CD4-positive, alpha-beta T cell (primary cell): ENCODE measurements at regions not wholly inside any gene's neighbourhood (a gene's known extent, or its start where the extent isn't known, plus 50 kb on each side); places are given as distances from the start of the nearest gene placed in this dataset.

Source experiments
- ATAC-seq: fragments of 200-7000 bp; cut with Tn5 transposase; one replicate; pipeline ENCODE4 v1.10.0; 2022; ENCODE audit warnings: mild to moderate bottlenecking; ENCODE audit not compliant: poor library complexity
- CTCF ChIA-PET: fragments of 350-600 bp; sonication (Branson Sonifier 250); formaldehyde crosslinking; loops from one replicate; lab custom pipeline; 2021; ENCODE audit warnings: antibody characterized with exemption, inconsistent platforms; lab: Charles Lee
- POLR2A ChIA-PET: fragments of 350-600 bp; sonication (Branson Sonifier 250); formaldehyde crosslinking; loops from one replicate; lab custom pipeline; 2021; ENCODE audit warnings: antibody characterized with exemption, inconsistent platforms; lab: Charles Lee
- DNase-seq, 14 experiments: peaks; one replicate each; pipeline ENCODE4 v3.0.0-alpha.2; 2013 to 2020; ENCODE audit warnings: mixed read lengths in 2 of 14
- H3K27ac ChIP-seq, 2 donors: one replicate each; pipeline versions ENCODE4 v1.5.1 to v1.7.0; 2013; ENCODE audit warnings: low read length in 2 of 2, low read depth in 1 of 2, mild to moderate bottlenecking in 1 of 2
- H3K27me3 ChIP-seq, 2 experiments: 1 replicate in 1 of 2; 2 replicates in 1 of 2; pipeline versions ENCODE4 v1.6.1 to v1.7.0; 2013; ENCODE audit warnings: low read length in 2 of 2, control low read depth in 1 of 2, mild to moderate bottlenecking in 1 of 2, moderate library complexity in 1 of 2; ENCODE audit not compliant: insufficient read depth in 2 of 2, control insufficient read depth in 1 of 2
- H3K36me3 ChIP-seq: one replicate; pipeline ENCODE4 v1.6.1; 2013; ENCODE audit warnings: low read length, control low read depth; ENCODE audit not compliant: insufficient read depth
- H3K4me1 ChIP-seq: one replicate; pipeline ENCODE4 v1.6.1; 2013; ENCODE audit warnings: low read length, control low read depth; ENCODE audit not compliant: insufficient read depth
- H3K4me3 ChIP-seq: one replicate; pipeline ENCODE4 v1.5.1; 2013; ENCODE audit warnings: mild to moderate bottlenecking, low read length, moderate library complexity
- H3K9me3 ChIP-seq, 2 experiments: 1 replicate in 1 of 2; 2 replicates in 1 of 2; pipeline versions ENCODE4 v1.6.1 to v1.7.0; 2013; ENCODE audit warnings: low read length in 2 of 2, mild to moderate bottlenecking in 2 of 2, control low read depth in 1 of 2, moderate library complexity in 1 of 2; ENCODE audit not compliant: control insufficient read depth in 1 of 2, insufficient read depth in 1 of 2
- H3K27ac Mint-ChIP-seq: one replicate; pipeline ENCODE4 v1.8.0; 2020; ENCODE audit warnings: mixed read lengths
- H3K27me3 Mint-ChIP-seq: one replicate; pipeline ENCODE4 v1.8.0; 2021; ENCODE audit warnings: mixed read lengths
- H3K36me3 Mint-ChIP-seq: one replicate; pipeline ENCODE4 v1.8.0; 2021; ENCODE audit warnings: low read depth, mixed read lengths
- H3K4me1 Mint-ChIP-seq: one replicate; pipeline ENCODE4 v1.8.0; 2021; ENCODE audit warnings: low read depth, mixed read lengths
- H3K4me3 Mint-ChIP-seq: one replicate; pipeline ENCODE4 v1.8.0; 2020; ENCODE audit warnings: mild to moderate bottlenecking, mixed read lengths
- H3K9me3 Mint-ChIP-seq: one replicate; pipeline ENCODE4 v1.8.0; 2020; ENCODE audit warnings: mixed read lengths
- intact Hi-C, 2 experiments: fragments of 100-400 bp; cut with DNase I in 1 of 2; cut with micrococcal nuclease in 1 of 2; formaldehyde crosslinking; loops; one replicate each; pipeline versions ENCODE4 v1.15.1 to v1.9.0; 2023 to 2025; cut with DNase I, micrococcal nuclease
- TF ChIP-seq, protein P1 (sequence below): fragments of 200-600 bp; IDR thresholded peaks from one replicate; pipeline ENCODE4 v1.8.0; 2022; ENCODE audit warnings: antibody characterized with exemption, mild to moderate bottlenecking

- ChIA-PET POLR2A (no interaction called here), CTCF (no interaction called here)
- Histone ChIP-seq H3K27ac (no peak overlapping the region), H3K4me3 (no peak overlapping the region), H3K4me1 (no peaks in the 10 kb centered on the region), H3K36me3 (no peaks in the 10 kb centered on the region), H3K9me3 (peaks cover 0 to 5% of the 10 kb centered on the region in 2 experiments), H3K27me3 (peaks cover 0 to 2% of the 10 kb centered on the region in 2 experiments)
- TF ChIP-seq, protein P1, sequence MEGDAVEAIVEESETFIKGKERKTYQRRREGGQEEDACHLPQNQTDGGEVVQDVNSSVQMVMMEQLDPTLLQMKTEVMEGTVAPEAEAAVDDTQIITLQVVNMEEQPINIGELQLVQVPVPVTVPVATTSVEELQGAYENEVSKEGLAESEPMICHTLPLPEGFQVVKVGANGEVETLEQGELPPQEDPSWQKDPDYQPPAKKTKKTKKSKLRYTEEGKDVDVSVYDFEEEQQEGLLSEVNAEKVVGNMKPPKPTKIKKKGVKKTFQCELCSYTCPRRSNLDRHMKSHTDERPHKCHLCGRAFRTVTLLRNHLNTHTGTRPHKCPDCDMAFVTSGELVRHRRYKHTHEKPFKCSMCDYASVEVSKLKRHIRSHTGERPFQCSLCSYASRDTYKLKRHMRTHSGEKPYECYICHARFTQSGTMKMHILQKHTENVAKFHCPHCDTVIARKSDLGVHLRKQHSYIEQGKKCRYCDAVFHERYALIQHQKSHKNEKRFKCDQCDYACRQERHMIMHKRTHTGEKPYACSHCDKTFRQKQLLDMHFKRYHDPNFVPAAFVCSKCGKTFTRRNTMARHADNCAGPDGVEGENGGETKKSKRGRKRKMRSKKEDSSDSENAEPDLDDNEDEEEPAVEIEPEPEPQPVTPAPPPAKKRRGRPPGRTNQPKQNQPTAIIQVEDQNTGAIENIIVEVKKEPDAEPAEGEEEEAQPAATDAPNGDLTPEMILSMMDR = no peak
- Mint-ChIP-seq H3K27ac (no peak overlapping the region), H3K36me3 (no peaks in the 10 kb centered on the region), H3K4me3 (no peak overlapping the region), H3K27me3 (peaks cover 38% of the 10 kb centered on the region), H3K4me1 (no peaks in the 10 kb centered on the region), H3K9me3 (peaks cover 3% of the 10 kb centered on the region)
- ATAC-seq = no peak
- DNase-seq = peak in 1 of 14 experiments; percentile 12
- intact Hi-C loops = no loop called here
These were observed 176.4 kb upstream of the CST7 start for GRCh38 chr20:24772667-24773066.

- Histone ChIP-seq H3K9me3 (peaks cover 0 to 5% of the 10 kb centered on the region in 2 experiments), H3K27ac (no peak overlapping the region), H3K36me3 (no peaks in the 10 kb centered on the region), H3K4me1 (no peaks in the 10 kb centered on the region), H3K27me3 (peaks cover 0 to 2% of the 10 kb centered on the region in 2 experiments), H3K4me3 (no peak overlapping the region)
- Mint-ChIP-seq H3K4me3 (no peak overlapping the region), H3K4me1 (no peaks in the 10 kb centered on the region), H3K9me3 (peaks cover 3% of the 10 kb centered on the region), H3K27me3 (peaks cover 39% of the 10 kb centered on the region), H3K27ac (no peak overlapping the region), H3K36me3 (no peaks in the 10 kb centered on the region)
- ChIA-PET CTCF (no interaction called here), POLR2A (no interaction called here)
- ATAC-seq (no peak), DNase-seq (no peak)
- TF ChIP-seq, protein P1 = no peak
- intact Hi-C loops = no loop called here
These were observed 175.9 kb upstream of the CST7 start for GRCh38 chr20:24773168-24773567.

- H3K27me3 ChIP-seq = peaks cover 0 to 2% of the 10 kb centered on the region in 2 experiments
- intact Hi-C loops = no loop called here
- no peak for ATAC-seq
- DNase-seq = peak in 1 of 14 experiments; percentile 17
- Mint-ChIP-seq H3K27ac (no peak overlapping the region), H3K36me3 (no peaks in the 10 kb centered on the region), H3K27me3 (peaks cover 39% of the 10 kb centered on the region), H3K9me3 (peaks cover 3% of the 10 kb centered on the region), H3K4me1 (no peaks in the 10 kb centered on the region), H3K4me3 (no peak overlapping the region)
- H3K4me1 ChIP-seq = no peaks in the 10 kb centered on the region
- H3K4me3 ChIP-seq = no peak overlapping the region
- CTCF ChIA-PET = no interaction called here
- POLR2A ChIA-PET = no interaction called here
- H3K9me3 ChIP-seq = peaks cover 0 to 5% of the 10 kb centered on the region in 2 experiments
- TF ChIP-seq, protein P1 = no peak
- H3K36me3 ChIP-seq = no peaks in the 10 kb centered on the region
- H3K27ac ChIP-seq = no peak overlapping the region
These were observed 175.3 kb upstream of the CST7 start for GRCh38 chr20:24773751-24774201.
